ENCODE measurements at regions not wholly inside any gene's neighbourhood (a gene's known extent, or its start where the extent isn't known, plus 50 kb on each side); places are given as distances from the start of the nearest gene placed in this dataset.

GRCh38 chr9:30773427-30773826 is 1611.0 kb upstream of the ACO1 start:
- TF ChIP-seq CTCF (conservative IDR thresholded peaks at IDR 0.05 in 1 of 2, IDR thresholded peaks at IDR 0.05 in 1 of 2; ENCODE audit: extremely low read depth in 1 of 2, insufficient read depth in 1 of 2, low read depth in 1 of 2, low read length in 2 of 2) = no peak
- TF ChIP-seq EZH2 (IDR thresholded peaks at IDR 0.05; ENCODE audit: borderline replicate concordance, low read length) = no peak

Measured in mammary epithelial cell (primary cell).